ENCODE measurements at regions not wholly inside any gene's neighbourhood (a gene's known extent, or its start where the extent isn't known, plus 50 kb on each side); places are given as distances from the start of the nearest gene placed in this dataset.

DNA sequence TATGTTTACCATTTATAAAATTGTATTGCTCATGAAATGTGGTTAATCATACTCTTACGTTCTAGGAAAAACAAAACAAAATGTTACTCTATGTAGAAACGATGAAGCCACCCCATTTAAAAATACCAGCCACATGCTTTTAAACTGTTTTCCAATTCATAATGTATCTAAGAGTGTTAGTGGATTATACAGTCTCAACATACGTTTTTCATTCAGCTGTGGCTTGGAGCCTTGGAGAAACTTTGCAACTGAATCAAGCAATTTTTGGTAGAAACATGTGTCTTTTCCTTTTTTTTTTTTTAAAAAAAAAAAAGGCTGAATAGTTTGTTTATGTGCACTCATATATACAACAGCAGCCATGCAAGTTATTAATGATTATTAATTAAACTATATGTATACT is 378.0 kb upstream of the SEMA3D start:
- no peak overlapping the region for H2AFZ ChIP-seq (ENCODE audit: low read depth, low read length, poor library complexity, severe bottlenecking)
- no peaks in the 10 kb centered on the region for H3K4me1 ChIP-seq (ENCODE audit: control insufficient read depth in 1 of 2, insufficient read depth in 2 of 2, low read length in 2 of 2)
- H3K79me2 ChIP-seq (ENCODE audit: insufficient read depth, low read length) = no peaks in the 10 kb centered on the region
- no TSS peak for BruUV-seq (replicated peaks)
- H3K9ac ChIP-seq (ENCODE audit: low read length) = no peak overlapping the region
- ATAC-seq (no peak), DNase-seq (ENCODE audit: low read depth, low spot score) (no peak)
- H4K20me1 ChIP-seq (ENCODE audit: insufficient read depth) = no peaks in the 10 kb centered on the region
- CTCF ChIA-PET = interaction anchor here (1.0 kb wide), 1 partner anchor 10 kb away, joined by 3 read pairs; no protein-coding TSS in a partner anchor
- RAD21 ChIA-PET (ENCODE audit: low non-redundant PET in 1 of 2, low total read pairs in 2 of 2, uncharacterized antibody in 2 of 2, unreplicated experiment in 2 of 2) = no interaction called here
- POLR2A ChIA-PET = no interaction called here
- no peak overlapping the region for H3K27ac ChIP-seq (ENCODE audit: low read depth, low read length)
- TF ChIP-seq YY1 (IDR thresholded peaks at IDR 0.05; ENCODE audit: extremely low read depth, insufficient replicate concordance, low read depth, low read length) = no peak
- TF ChIP-seq ELF1 (IDR thresholded peaks at IDR 0.05; ENCODE audit: borderline replicate concordance, low read depth) = no peak
- TF ChIP-seq EZH2 (IDR thresholded peaks at IDR 0.05) = no peak
- no peak for TF ChIP-seq RAD21 (IDR thresholded peaks at IDR 0.05; ENCODE audit: low read depth)
- no peak for TF ChIP-seq ZFX (IDR thresholded peaks at IDR 0.05)
- no peak for TF ChIP-seq SIN3A (IDR thresholded peaks at IDR 0.05; ENCODE audit: low read depth)
- TF ChIP-seq, protein P1, sequence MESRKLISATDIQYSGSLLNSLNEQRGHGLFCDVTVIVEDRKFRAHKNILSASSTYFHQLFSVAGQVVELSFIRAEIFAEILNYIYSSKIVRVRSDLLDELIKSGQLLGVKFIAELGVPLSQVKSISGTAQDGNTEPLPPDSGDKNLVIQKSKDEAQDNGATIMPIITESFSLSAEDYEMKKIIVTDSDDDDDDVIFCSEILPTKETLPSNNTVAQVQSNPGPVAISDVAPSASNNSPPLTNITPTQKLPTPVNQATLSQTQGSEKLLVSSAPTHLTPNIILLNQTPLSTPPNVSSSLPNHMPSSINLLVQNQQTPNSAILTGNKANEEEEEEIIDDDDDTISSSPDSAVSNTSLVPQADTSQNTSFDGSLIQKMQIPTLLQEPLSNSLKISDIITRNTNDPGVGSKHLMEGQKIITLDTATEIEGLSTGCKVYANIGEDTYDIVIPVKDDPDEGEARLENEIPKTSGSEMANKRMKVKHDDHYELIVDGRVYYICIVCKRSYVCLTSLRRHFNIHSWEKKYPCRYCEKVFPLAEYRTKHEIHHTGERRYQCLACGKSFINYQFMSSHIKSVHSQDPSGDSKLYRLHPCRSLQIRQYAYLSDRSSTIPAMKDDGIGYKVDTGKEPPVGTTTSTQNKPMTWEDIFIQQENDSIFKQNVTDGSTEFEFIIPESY (IDR thresholded peaks at IDR 0.05; ENCODE audit: extremely low read depth, insufficient replicate concordance, low read length) = no peak
- no peak for TF ChIP-seq POLR2AphosphoS5 (IDR thresholded peaks at IDR 0.05; ENCODE audit: low read depth, low read length)
- no peak for TF ChIP-seq EGR1 (IDR thresholded peaks at IDR 0.05; ENCODE audit: low read depth)
- TF ChIP-seq, protein P2, sequence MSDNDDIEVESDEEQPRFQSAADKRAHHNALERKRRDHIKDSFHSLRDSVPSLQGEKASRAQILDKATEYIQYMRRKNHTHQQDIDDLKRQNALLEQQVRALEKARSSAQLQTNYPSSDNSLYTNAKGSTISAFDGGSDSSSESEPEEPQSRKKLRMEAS (IDR thresholded peaks at IDR 0.05) = no peak
- no peak for TF ChIP-seq SRF (IDR thresholded peaks at IDR 0.05; ENCODE audit: low read depth)
- TF ChIP-seq, protein P3, sequence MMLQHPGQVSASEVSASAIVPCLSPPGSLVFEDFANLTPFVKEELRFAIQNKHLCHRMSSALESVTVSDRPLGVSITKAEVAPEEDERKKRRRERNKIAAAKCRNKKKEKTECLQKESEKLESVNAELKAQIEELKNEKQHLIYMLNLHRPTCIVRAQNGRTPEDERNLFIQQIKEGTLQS (IDR thresholded peaks at IDR 0.05) = no peak
- TF ChIP-seq POLR2A (IDR thresholded peaks at IDR 0.05; ENCODE audit: borderline replicate concordance, extremely low read depth, insufficient read depth, insufficient read length) = no peak
- no peak for TF ChIP-seq JUND (IDR thresholded peaks at IDR 0.05)
- TF ChIP-seq CEBPB (IDR thresholded peaks at IDR 0.05; ENCODE audit: low read depth) = no peak
- H3K4me3 ChIP-seq (replicated peaks in 1 of 2; ENCODE audit: low read depth in 1 of 2, low read length in 2 of 2) = no peak overlapping the region
- H3K9me3 ChIP-seq (ENCODE audit: control insufficient read depth in 1 of 2, insufficient read depth in 1 of 2, low read depth in 1 of 2, low read length in 2 of 2) = no peaks in the 10 kb centered on the region
- no peaks in the 10 kb centered on the region for H3K27me3 ChIP-seq (ENCODE audit: insufficient read depth, low read length)
- H3K36me3 ChIP-seq (ENCODE audit: control insufficient read depth in 1 of 2, insufficient read depth in 2 of 2, low read length in 2 of 2) = no peaks in the 10 kb centered on the region
- intact Hi-C loops (cut with micrococcal nuclease) = no loop called here
- H3K9me2 ChIP-seq (ENCODE audit: insufficient read depth) = no peaks in the 10 kb centered on the region
- no peak overlapping the region for H3K4me2 ChIP-seq (ENCODE audit: low read length)
